Lower leg skin (tissue), 4 donors: ENCODE measurements at regions not wholly inside any gene's neighbourhood (a gene's known extent, or its start where the extent isn't known, plus 50 kb on each side); places are given as distances from the start of the nearest gene placed in this dataset.
"Not testable (repeated sequence)": the region's sequence is repeated elsewhere in the genome, so short reads cannot be mapped to it uniquely, and the experiment has no call there.

Experiments
- DNase-seq, 2 donors: peaks; one replicate each; pipeline ENCODE4 v3.0.0-alpha.2; 2019; ENCODE audit warnings: low spot score in 2 of 2
- H3K4me3 ChIP-seq: fragments of 200-600 bp; sonication (generic); 2 replicates; pipeline ENCODE4 v1.5.1; 2017; ENCODE audit warnings: mild to moderate bottlenecking, low read depth; ENCODE audit not compliant: poor library complexity, severe bottlenecking
- CTCF ChIP-seq, 3 donors: fragments of 450-650 bp; IDR thresholded peaks; one replicate each; pipeline ENCODE4 v1.5.1; 2016; ENCODE audit warnings: antibody characterized with exemption in 3 of 3, mild to moderate bottlenecking in 3 of 3, moderate library complexity in 2 of 3
- POLR2A ChIP-seq, 2 donors: fragments of 450-650 bp; IDR thresholded peaks; one replicate each; pipeline ENCODE4 v1.6.1; 2016 to 2017; ENCODE audit warnings: antibody characterized with exemption in 2 of 2, mild to moderate bottlenecking in 1 of 2, moderate library complexity in 1 of 2
- WGBS, 2 donors: methylation state at CpG; one replicate each; pipeline ENCODE4 v1.1.5; 2018; 5-methylcytosine and 5-hydroxymethylcytosine counted together
- intact Hi-C: fragments of 100-400 bp; cut with DNase I; formaldehyde crosslinking; loops from one replicate; pipeline ENCODE4 v1.15.0; 2023; ENCODE audit warnings: low total_unique reads

GRCh38 chr9:108744641-108745040 is 111.1 kb downstream of the ACTL7B start:
- intact Hi-C loops, result no loop called here
- WGBS, 2 donors, result 86 to 98% methylated on average over 2 of the region's 2 CpGs
- DNase-seq, result no peak
- TF ChIP-seq CTCF (IDR thresholded peaks at IDR 0.05) (no peak), POLR2A (IDR thresholded peaks at IDR 0.05) (no peak)
- no peak overlapping the region for H3K4me3 ChIP-seq

- no peak for TF ChIP-seq POLR2A (IDR thresholded peaks at IDR 0.05)
- no peak for TF ChIP-seq CTCF (IDR thresholded peaks at IDR 0.05)
- intact Hi-C loops, result no loop called here
- DNase-seq, result no peak
- 37 to 38% methylated on average over 6 of the region's 6 CpGs for WGBS, 2 donors
- H3K4me3 ChIP-seq, result no peak overlapping the region
Observed at GRCh38 chr9:108743901-108744371, 111.8 kb downstream of the ACTL7B start.

- 73 to 76% methylated on average over 2 of the region's 2 CpGs for WGBS, 2 donors
- no peak for DNase-seq
- TF ChIP-seq POLR2A (IDR thresholded peaks at IDR 0.05) (no peak), CTCF (IDR thresholded peaks at IDR 0.05) (no peak)
- intact Hi-C loops, result no loop called here
- no peak overlapping the region for H3K4me3 ChIP-seq
Observed at GRCh38 chr9:108743416-108743815, 112.4 kb downstream of the ACTL7B start.

- DNase-seq, result no peak
- no peak overlapping the region for H3K4me3 ChIP-seq
- 81 to 85% methylated on average over 5 of the region's 5 CpGs for WGBS, 2 donors
- TF ChIP-seq CTCF (IDR thresholded peaks at IDR 0.05) (no peak), POLR2A (IDR thresholded peaks at IDR 0.05) (no peak)
- intact Hi-C loops, result no loop called here
Observed at GRCh38 chr9:108742191-108742590, 113.6 kb downstream of the ACTL7B start.

- H3K4me3 ChIP-seq, DNase-seq, intact Hi-C loops: not testable (repeated sequence)
- 72 to 75% methylated on average over 1 of the region's 1 CpG for WGBS, 2 donors
Observed at GRCh38 chr9:108731292-108731691, 124.5 kb downstream of the ACTL7B start.

GRCh38 chr9:108727580-108728111 is 128.1 kb downstream of the ACTL7B start:
- TF ChIP-seq CTCF (IDR thresholded peaks at IDR 0.05) (no peak), POLR2A (IDR thresholded peaks at IDR 0.05) (no peak)
- WGBS, 2 donors, result 71 to 76% methylated on average over 2 of the region's 2 CpGs
- DNase-seq, result no peak
- intact Hi-C loops, result no loop called here
- no peak overlapping the region for H3K4me3 ChIP-seq
